ENCODE measurements at regions not wholly inside any gene's neighbourhood (a gene's known extent, or its start where the extent isn't known, plus 50 kb on each side); places are given as distances from the start of the nearest gene placed in this dataset.

GRCh38 chr5:53180538-53180937 lies 71.0 kb upstream of the MOCS2 start:
- ATAC-seq (replicated peaks; ENCODE audit: extremely low read depth, poor library complexity, severe bottlenecking): no peak
- no peak overlapping the region for H3K4me3 Mint-ChIP-seq
- no peak overlapping the region for H3K27ac Mint-ChIP-seq (ENCODE audit: low read depth)

DNA sequence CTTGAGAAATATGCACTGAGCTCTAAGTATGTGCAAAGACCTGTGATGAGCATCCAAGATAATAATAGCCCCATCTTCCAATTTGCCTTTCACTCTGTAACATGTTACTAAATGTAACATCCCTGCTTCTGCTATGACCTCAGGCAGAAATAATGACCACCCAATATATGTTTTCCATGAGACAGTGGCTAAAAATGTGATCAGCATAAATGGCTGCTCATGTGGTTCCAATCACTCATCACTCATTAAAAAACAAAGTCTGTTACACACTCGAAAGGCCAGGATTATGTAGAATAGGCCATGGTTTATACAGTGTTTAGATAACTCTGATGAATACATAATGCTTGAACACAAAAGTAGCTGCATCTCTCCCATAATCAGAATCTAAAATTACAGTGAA lies 71.4 kb upstream of the MOCS2 start:
- H3K4me1 Mint-ChIP-seq: no peaks in the 10 kb centered on the region
- no peaks in the 10 kb centered on the region for H3K9me3 Mint-ChIP-seq
- H3K27ac Mint-ChIP-seq (ENCODE audit: low read depth): no peak overlapping the region
- no peak for DNase-seq (ENCODE audit: low spot score in 2 of 2)
- peaks cover 9% of the 10 kb centered on the region for H3K27me3 Mint-ChIP-seq
- H3K4me3 Mint-ChIP-seq: no peak overlapping the region
- ATAC-seq (replicated peaks; ENCODE audit: extremely low read depth, poor library complexity, severe bottlenecking): no peak
- H3K36me3 Mint-ChIP-seq (ENCODE audit: insufficient read depth): no peaks in the 10 kb centered on the region

More at GRCh38 chr5:53180538-53180937, 71.0 kb upstream of the MOCS2 start:
- peaks cover 13% of the 10 kb centered on the region for H3K27me3 Mint-ChIP-seq
- H3K36me3 Mint-ChIP-seq (ENCODE audit: insufficient read depth): no peaks in the 10 kb centered on the region
- H3K9me3 Mint-ChIP-seq: no peaks in the 10 kb centered on the region
- no peak for DNase-seq (ENCODE audit: low spot score in 2 of 2)
- no peaks in the 10 kb centered on the region for H3K4me1 Mint-ChIP-seq

GRCh38 chr5:53183880-53184279 lies 74.3 kb upstream of the MOCS2 start:
- H3K36me3 Mint-ChIP-seq (ENCODE audit: insufficient read depth): no peaks in the 10 kb centered on the region
- H3K4me1 Mint-ChIP-seq: no peaks in the 10 kb centered on the region
- H3K27ac Mint-ChIP-seq (ENCODE audit: low read depth): no peak overlapping the region
- no peak for ATAC-seq (replicated peaks; ENCODE audit: extremely low read depth, poor library complexity, severe bottlenecking)
- H3K9me3 Mint-ChIP-seq: no peaks in the 10 kb centered on the region
- peaks cover 10% of the 10 kb centered on the region for H3K27me3 Mint-ChIP-seq
- no peak for DNase-seq (ENCODE audit: low spot score in 2 of 2)
- no peak overlapping the region for H3K4me3 Mint-ChIP-seq

DNA sequence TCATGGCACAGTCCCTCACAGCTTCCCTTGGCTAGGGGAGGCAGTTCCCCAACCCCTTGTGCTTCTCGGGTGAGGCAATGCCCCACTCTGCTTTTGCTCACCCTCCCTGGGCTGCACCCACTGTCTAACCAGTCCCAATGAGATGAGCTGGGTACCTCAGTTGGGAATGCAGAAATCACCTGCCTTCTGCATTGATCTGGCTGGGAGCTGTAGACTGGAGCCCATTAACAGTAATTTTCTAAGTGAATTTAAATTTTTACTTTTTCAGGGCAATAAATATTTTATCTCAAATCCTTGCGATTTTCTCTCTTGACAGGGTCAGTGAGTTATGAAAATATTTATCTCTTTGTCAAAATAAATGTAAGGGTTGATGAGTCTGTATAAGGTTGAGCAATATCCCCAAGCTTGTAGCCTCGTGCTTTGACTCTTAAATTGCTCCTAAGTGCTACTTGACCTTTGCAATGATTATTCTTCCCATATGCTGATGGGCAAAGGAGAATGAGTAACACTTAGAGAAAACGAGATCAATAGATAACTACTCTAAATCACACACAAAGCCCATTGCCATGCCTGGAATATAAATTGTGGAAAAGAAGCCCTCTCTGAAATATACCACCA lies 82.1 kb upstream of the MOCS2 start:
- Mint-ChIP-seq H3K27me3 (peaks cover 60% of the 10 kb centered on the region), H3K27ac (ENCODE audit: low read depth) (no peak overlapping the region), H3K4me3 (no peak overlapping the region), H3K9me3 (peaks cover 4% of the 10 kb centered on the region), H3K36me3 (ENCODE audit: insufficient read depth) (no peaks in the 10 kb centered on the region), H3K4me1 (no peaks in the 10 kb centered on the region)
- DNase-seq (ENCODE audit: low spot score in 2 of 2): no peak
- ATAC-seq (replicated peaks; ENCODE audit: extremely low read depth, poor library complexity, severe bottlenecking): no peak

GRCh38 chr5:53194086-53194485 lies 84.5 kb upstream of the MOCS2 start:
- Mint-ChIP-seq H3K4me3 (no peak overlapping the region), H3K4me1 (no peaks in the 10 kb centered on the region), H3K27ac (ENCODE audit: low read depth) (no peak overlapping the region), H3K9me3 (peaks cover 4% of the 10 kb centered on the region), H3K27me3 (peaks cover 50% of the 10 kb centered on the region), H3K36me3 (ENCODE audit: insufficient read depth) (no peaks in the 10 kb centered on the region)
- DNase-seq (ENCODE audit: low spot score in 2 of 2) (no peak), ATAC-seq (replicated peaks; ENCODE audit: extremely low read depth, poor library complexity, severe bottlenecking) (no peak)

GRCh38 chr5:53199882-53200281 lies 90.3 kb upstream of the MOCS2 start:
- no peak for DNase-seq (ENCODE audit: low spot score in 2 of 2)
- Mint-ChIP-seq H3K27me3 (peaks cover 15% of the 10 kb centered on the region), H3K36me3 (ENCODE audit: insufficient read depth) (no peaks in the 10 kb centered on the region), H3K9me3 (no peaks in the 10 kb centered on the region), H3K4me1 (no peaks in the 10 kb centered on the region), H3K4me3 (no peak overlapping the region), H3K27ac (ENCODE audit: low read depth) (no peak overlapping the region)
- no peak for ATAC-seq (replicated peaks; ENCODE audit: extremely low read depth, poor library complexity, severe bottlenecking)

DNA sequence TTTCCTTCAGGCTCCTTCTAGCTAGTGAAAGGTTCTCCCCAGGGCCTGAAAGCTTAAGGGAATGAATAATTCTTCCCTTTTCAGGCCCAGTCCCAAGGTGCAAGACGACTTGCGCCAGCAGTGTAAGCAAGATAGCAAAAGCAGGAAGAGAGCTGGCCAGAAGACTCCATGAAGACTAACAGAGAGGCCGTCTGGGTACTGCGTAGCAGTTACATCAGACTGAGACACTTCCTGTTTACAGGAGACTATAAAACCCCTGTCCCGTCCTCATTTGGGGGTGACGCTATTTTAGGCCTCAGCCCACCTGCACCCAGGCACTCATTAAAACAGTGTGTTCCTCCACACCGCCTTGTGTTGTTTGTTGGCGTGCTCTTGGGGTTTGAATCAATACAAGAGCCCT lies 90.7 kb upstream of the MOCS2 start:
- no peaks in the 10 kb centered on the region for H3K36me3 Mint-ChIP-seq (ENCODE audit: insufficient read depth)
- H3K27ac Mint-ChIP-seq (ENCODE audit: low read depth): no peak overlapping the region
- no peaks in the 10 kb centered on the region for H3K4me1 Mint-ChIP-seq
- no peak overlapping the region for H3K4me3 Mint-ChIP-seq
- peaks cover 10% of the 10 kb centered on the region for H3K27me3 Mint-ChIP-seq
- H3K9me3 Mint-ChIP-seq: no peaks in the 10 kb centered on the region
- DNase-seq (ENCODE audit: low spot score in 2 of 2) (no peak), ATAC-seq (replicated peaks; ENCODE audit: extremely low read depth, poor library complexity, severe bottlenecking) (no peak)

DNA sequence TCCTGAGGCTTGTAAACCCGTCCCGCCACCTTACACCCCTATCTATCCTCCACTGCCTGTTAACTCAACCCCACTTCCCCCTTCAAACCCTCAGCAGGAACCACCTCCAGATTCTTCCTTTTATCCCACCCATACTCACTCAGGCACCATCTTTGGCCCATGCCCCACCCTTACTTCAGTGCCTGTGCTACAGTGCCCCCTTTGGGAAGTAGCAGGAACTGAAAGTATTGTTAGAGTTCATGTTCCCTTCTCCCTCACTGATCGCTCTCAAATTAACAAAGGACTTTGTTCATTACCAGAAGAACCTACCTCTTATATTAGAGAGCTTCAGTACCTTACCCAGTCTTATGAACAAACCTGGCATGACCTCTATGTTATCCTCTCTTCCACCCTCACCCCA lies 92.2 kb upstream of the MOCS2 start:
- Mint-ChIP-seq H3K4me3 (no peak overlapping the region), H3K36me3 (ENCODE audit: insufficient read depth) (no peaks in the 10 kb centered on the region), H3K4me1 (no peaks in the 10 kb centered on the region), H3K27me3 (no peaks in the 10 kb centered on the region), H3K9me3 (no peaks in the 10 kb centered on the region), H3K27ac (ENCODE audit: low read depth) (no peak overlapping the region)
- DNase-seq (ENCODE audit: low spot score in 2 of 2): no peak
- ATAC-seq (replicated peaks; ENCODE audit: extremely low read depth, poor library complexity, severe bottlenecking): no peak

DNA sequence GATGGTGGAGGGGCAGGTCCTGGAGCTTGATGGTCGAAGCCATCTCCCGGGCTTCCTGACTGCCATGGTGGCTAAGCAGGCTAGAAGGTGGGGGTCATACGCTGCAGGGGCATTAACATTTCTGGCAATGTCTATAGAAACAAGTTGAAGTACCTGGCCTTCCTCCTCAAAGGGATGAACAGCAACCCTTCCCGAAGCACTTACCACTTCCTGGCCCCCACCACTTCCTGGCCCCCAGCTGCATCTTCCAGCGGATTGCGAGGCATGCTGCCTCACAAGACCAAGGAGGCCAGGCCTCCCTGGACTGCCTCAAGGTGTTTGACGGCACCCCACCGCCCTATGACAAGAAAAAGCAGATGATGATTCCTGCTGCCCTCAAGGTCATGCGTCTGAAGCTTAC lies 97.0 kb upstream of the MOCS2 start:
- no peaks in the 10 kb centered on the region for H3K27me3 Mint-ChIP-seq
- no peaks in the 10 kb centered on the region for H3K36me3 Mint-ChIP-seq (ENCODE audit: insufficient read depth)
- no peaks in the 10 kb centered on the region for H3K4me1 Mint-ChIP-seq
- no peak overlapping the region for H3K4me3 Mint-ChIP-seq
- no peaks in the 10 kb centered on the region for H3K9me3 Mint-ChIP-seq
- no peak for DNase-seq (ENCODE audit: low spot score in 2 of 2)
- no peak for ATAC-seq (replicated peaks; ENCODE audit: extremely low read depth, poor library complexity, severe bottlenecking)
- no peak overlapping the region for H3K27ac Mint-ChIP-seq (ENCODE audit: low read depth)

DNA sequence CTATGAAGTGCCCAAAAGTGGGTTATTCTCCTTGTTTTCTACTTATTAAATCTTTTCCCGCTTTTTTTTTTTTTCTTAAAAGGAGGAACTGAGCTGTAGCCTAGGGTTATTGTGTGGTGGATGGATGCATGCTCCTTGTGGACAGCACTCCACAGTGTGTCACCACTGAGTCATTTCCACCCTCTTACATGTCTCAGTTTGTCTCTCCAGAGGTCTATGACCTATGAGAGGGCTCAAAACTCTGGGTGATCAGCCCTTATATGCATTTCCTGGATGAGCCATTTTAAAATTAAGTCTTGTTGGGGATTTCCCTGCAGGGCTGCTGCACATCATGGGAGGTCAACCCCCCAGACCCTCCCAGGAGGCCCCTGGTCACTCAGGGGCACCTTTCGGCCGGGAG lies 102.2 kb upstream of the MOCS2 start:
- DNase-seq (ENCODE audit: low spot score in 2 of 2) (no peak), ATAC-seq (replicated peaks; ENCODE audit: extremely low read depth, poor library complexity, severe bottlenecking) (no peak)
- Mint-ChIP-seq H3K36me3 (ENCODE audit: insufficient read depth) (no peaks in the 10 kb centered on the region), H3K9me3 (peaks cover 5% of the 10 kb centered on the region), H3K27me3 (peaks cover 24% of the 10 kb centered on the region), H3K27ac (ENCODE audit: low read depth) (no peak overlapping the region), H3K4me1 (no peaks in the 10 kb centered on the region), H3K4me3 (no peak overlapping the region)

- Mint-ChIP-seq H3K27ac (ENCODE audit: low read depth) (no peak overlapping the region), H3K4me3 (no peak overlapping the region), H3K27me3 (no peaks in the 10 kb centered on the region), H3K9me3 (peaks cover 6% of the 10 kb centered on the region), H3K4me1 (no peaks in the 10 kb centered on the region), H3K36me3 (ENCODE audit: insufficient read depth) (no peaks in the 10 kb centered on the region)
- DNase-seq (ENCODE audit: low spot score in 2 of 2): no peak
- no peak for ATAC-seq (replicated peaks; ENCODE audit: extremely low read depth, poor library complexity, severe bottlenecking)
Observed at GRCh38 chr5:53219174-53219573, 109.6 kb upstream of the MOCS2 start.

- H3K36me3 Mint-ChIP-seq (ENCODE audit: insufficient read depth): no peaks in the 10 kb centered on the region
- no peak overlapping the region for H3K27ac Mint-ChIP-seq (ENCODE audit: low read depth)
- DNase-seq (ENCODE audit: low spot score in 2 of 2) (no peak), ATAC-seq (replicated peaks; ENCODE audit: extremely low read depth, poor library complexity, severe bottlenecking) (no peak)
- peaks cover 6% of the 10 kb centered on the region for H3K9me3 Mint-ChIP-seq
- H3K27me3 Mint-ChIP-seq: no peaks in the 10 kb centered on the region
- H3K4me3 Mint-ChIP-seq: no peak overlapping the region
- H3K4me1 Mint-ChIP-seq: no peaks in the 10 kb centered on the region
Observed at GRCh38 chr5:53219610-53220009, 110.1 kb upstream of the MOCS2 start.

- ATAC-seq (replicated peaks; ENCODE audit: extremely low read depth, poor library complexity, severe bottlenecking): no peak
- no peak for DNase-seq (ENCODE audit: low spot score in 2 of 2)
- H3K27me3 Mint-ChIP-seq: peaks cover 12% of the 10 kb centered on the region
- no peaks in the 10 kb centered on the region for H3K4me1 Mint-ChIP-seq
- no peak overlapping the region for H3K4me3 Mint-ChIP-seq
- H3K27ac Mint-ChIP-seq (ENCODE audit: low read depth): no peak overlapping the region
- H3K36me3 Mint-ChIP-seq (ENCODE audit: insufficient read depth): no peaks in the 10 kb centered on the region
- no peaks in the 10 kb centered on the region for H3K9me3 Mint-ChIP-seq
Observed at GRCh38 chr5:53233645-53234405, 124.3 kb upstream of the MOCS2 start.
